DND-41 (cell line): ENCODE measurements at regions not wholly inside any gene's neighbourhood (a gene's known extent, or its start where the extent isn't known, plus 50 kb on each side); places are given as distances from the start of the nearest gene placed in this dataset.

Experiments
- ATAC-seq: fragments of 200-7000 bp; cut with Tn5 transposase; 3 replicates; pipeline ENCODE4 v1.9.1; 2021; ENCODE audit warnings: low read depth; ENCODE audit not compliant: insufficient read depth
- DNase-seq: peaks from one replicate; pipeline ENCODE4 v3.0.0-alpha.2; 2020
- H2AFZ ChIP-seq: 2 replicates; pipeline ENCODE4 v1.6.0; 2012; ENCODE audit warnings: low read depth, low read length
- H3K27ac ChIP-seq: 2 replicates; pipeline ENCODE4 v1.5.1; 2012; ENCODE audit warnings: low read length, inconsistent platforms
- H3K27me3 ChIP-seq: fragments of 200-600 bp; sonication (generic); 2 replicates; pipeline ENCODE4 v1.6.0; 2012; ENCODE audit warnings: low read length, mild to moderate bottlenecking, inconsistent platforms; ENCODE audit not compliant: insufficient read depth, poor library complexity
- H3K36me3 ChIP-seq: 2 replicates; pipeline ENCODE4 v1.5.1; 2012; ENCODE audit warnings: low read length, inconsistent platforms; ENCODE audit not compliant: insufficient read depth
- H3K4me1 ChIP-seq: 2 replicates; pipeline ENCODE4 v1.5.1; 2012; ENCODE audit warnings: mild to moderate bottlenecking, low read length; ENCODE audit not compliant: insufficient read depth
- H3K4me2 ChIP-seq: 2 replicates; pipeline ENCODE4 v1.6.0; 2012; ENCODE audit warnings: mild to moderate bottlenecking, moderate library complexity, low read length, inconsistent platforms; ENCODE audit not compliant: insufficient read depth
- H3K4me3 ChIP-seq, 2 experiments: fragments of 200-600 bp in 1 of 2; shearing (Covaris generic) in 1 of 2; 2 replicates each; pipeline ENCODE4 v1.5.1; 2012 to 2016; ENCODE audit warnings: inconsistent platforms in 2 of 2, low read length in 2 of 2, mild to moderate bottlenecking in 2 of 2, low read depth in 1 of 2, moderate library complexity in 1 of 2
- H3K79me2 ChIP-seq: 2 replicates; pipeline ENCODE4 v1.6.0; 2012; ENCODE audit warnings: low read length, inconsistent platforms; ENCODE audit not compliant: insufficient read depth
- H3K9ac ChIP-seq: 2 replicates; pipeline ENCODE4 v1.6.0; 2012; ENCODE audit warnings: low read depth, mild to moderate bottlenecking, inconsistent platforms, low read length, moderate library complexity
- H3K9me3 ChIP-seq: 2 replicates; pipeline ENCODE4 v1.5.1; 2012; ENCODE audit warnings: low read length, moderate library complexity, mild to moderate bottlenecking, inconsistent platforms; ENCODE audit not compliant: insufficient read depth, severe bottlenecking
- H4K20me1 ChIP-seq: 2 replicates; pipeline ENCODE4 v1.6.0; 2012; ENCODE audit warnings: low read length; ENCODE audit not compliant: insufficient read depth
- EZH2 ChIP-seq: IDR thresholded peaks from 3 replicates; pipeline ENCODE4 v1.6.1; 2012; ENCODE audit warnings: borderline replicate concordance, low read depth, mild to moderate bottlenecking, moderate library complexity, low read length, inconsistent platforms; ENCODE audit not compliant: severe bottlenecking
- TF ChIP-seq, protein P1 (sequence below): IDR thresholded peaks from 2 replicates; pipeline ENCODE4 v1.5.1; 2012; ENCODE audit warnings: borderline replicate concordance, low read length, moderate library complexity, mild to moderate bottlenecking; ENCODE audit not compliant: poor library complexity, severe bottlenecking; ENCODE audit errors: extremely low read depth

DNA sequence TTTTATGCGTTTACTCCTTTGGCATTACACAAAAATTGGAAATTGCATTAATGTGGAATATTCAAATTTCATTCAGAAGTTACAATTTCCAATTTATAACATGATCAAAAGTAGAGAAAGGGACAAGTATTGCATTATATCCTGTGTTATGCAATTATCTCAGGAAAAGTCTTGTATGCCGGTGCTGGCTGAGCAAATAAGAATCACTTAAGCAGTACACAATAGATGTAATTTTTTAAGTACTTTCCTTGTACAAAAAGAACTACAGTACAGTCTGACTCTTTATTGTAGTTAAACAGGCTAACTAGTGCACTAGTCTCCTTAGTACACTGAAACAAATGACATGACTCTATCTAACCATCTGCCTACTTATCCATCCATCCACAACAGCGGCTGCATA lies 493.2 kb upstream of the KCNMB2 start:
- Histone ChIP-seq H3K36me3 (no peaks in the 10 kb centered on the region), H2AFZ (no peak overlapping the region), H3K27ac (no peak overlapping the region), H3K27me3 (no peaks in the 10 kb centered on the region), H4K20me1 (no peaks in the 10 kb centered on the region), H3K9me3 (no peaks in the 10 kb centered on the region), H3K9ac (no peak overlapping the region), H3K4me2 (no peak overlapping the region), H3K79me2 (no peaks in the 10 kb centered on the region), H3K4me1 (no peaks in the 10 kb centered on the region), H3K4me3 (no peak overlapping the region)
- DNase-seq (no peak), ATAC-seq (no peak)
- no peak for TF ChIP-seq EZH2
- TF ChIP-seq, protein P1, sequence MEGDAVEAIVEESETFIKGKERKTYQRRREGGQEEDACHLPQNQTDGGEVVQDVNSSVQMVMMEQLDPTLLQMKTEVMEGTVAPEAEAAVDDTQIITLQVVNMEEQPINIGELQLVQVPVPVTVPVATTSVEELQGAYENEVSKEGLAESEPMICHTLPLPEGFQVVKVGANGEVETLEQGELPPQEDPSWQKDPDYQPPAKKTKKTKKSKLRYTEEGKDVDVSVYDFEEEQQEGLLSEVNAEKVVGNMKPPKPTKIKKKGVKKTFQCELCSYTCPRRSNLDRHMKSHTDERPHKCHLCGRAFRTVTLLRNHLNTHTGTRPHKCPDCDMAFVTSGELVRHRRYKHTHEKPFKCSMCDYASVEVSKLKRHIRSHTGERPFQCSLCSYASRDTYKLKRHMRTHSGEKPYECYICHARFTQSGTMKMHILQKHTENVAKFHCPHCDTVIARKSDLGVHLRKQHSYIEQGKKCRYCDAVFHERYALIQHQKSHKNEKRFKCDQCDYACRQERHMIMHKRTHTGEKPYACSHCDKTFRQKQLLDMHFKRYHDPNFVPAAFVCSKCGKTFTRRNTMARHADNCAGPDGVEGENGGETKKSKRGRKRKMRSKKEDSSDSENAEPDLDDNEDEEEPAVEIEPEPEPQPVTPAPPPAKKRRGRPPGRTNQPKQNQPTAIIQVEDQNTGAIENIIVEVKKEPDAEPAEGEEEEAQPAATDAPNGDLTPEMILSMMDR = no peak

DNA sequence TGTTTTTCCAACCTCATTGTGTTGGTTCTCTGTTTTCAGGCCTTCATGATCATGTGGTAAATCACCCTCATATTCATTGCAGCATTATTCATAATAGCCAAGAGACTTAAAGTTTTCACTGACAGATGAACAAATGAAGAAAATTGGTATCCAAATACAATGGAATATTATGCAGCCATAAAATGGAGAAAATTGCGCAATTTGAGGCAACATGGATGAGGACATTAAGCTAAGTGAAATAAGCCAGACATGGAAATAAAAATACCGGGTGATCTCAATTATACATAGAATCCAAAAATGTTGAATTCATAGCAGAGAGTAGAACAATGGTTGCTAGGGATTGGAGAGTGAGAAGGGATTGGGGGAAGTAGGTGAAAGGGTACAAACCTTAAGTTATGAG lies 491.9 kb upstream of the KCNMB2 start:
- Histone ChIP-seq H3K27me3 (no peaks in the 10 kb centered on the region), H3K4me1 (no peaks in the 10 kb centered on the region)
- no peak for ATAC-seq

DNA sequence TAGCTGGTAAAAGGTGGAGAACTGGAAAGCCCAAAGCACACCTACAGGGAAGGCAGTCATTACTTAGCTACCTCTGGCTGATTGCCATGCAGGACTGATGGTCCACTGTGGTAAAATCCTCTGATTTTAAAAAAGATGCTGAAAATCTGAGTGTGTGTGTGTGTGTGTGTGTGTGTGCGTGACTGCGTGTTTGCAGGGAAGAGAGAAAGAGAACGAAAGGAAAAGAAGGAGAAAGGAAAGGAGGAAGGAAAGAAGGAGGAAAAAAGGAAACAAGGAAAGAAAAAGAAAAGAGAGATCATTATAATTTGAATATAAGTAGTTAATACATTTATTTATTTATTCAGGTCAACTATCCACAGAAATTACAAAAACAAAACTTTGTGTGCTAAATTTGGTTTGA lies 488.7 kb upstream of the KCNMB2 start:
- ATAC-seq (no peak), DNase-seq (no peak)
- H2AFZ ChIP-seq = no peak overlapping the region
- no peaks in the 10 kb centered on the region for H3K27me3 ChIP-seq
- H3K4me2 ChIP-seq = no peak overlapping the region
- no peaks in the 10 kb centered on the region for H3K9me3 ChIP-seq
- H3K79me2 ChIP-seq = no peaks in the 10 kb centered on the region
- H3K9ac ChIP-seq = no peak overlapping the region
- TF ChIP-seq, protein P1 = no peak
- H3K27ac ChIP-seq = no peak overlapping the region
- H3K36me3 ChIP-seq = no peaks in the 10 kb centered on the region
- H4K20me1 ChIP-seq = no peaks in the 10 kb centered on the region
- no peaks in the 10 kb centered on the region for H3K4me1 ChIP-seq
- H3K4me3 ChIP-seq = no peak overlapping the region

More for the DNA sequence above, 491.9 kb upstream of the KCNMB2 start:
- Histone ChIP-seq H3K36me3 (no peaks in the 10 kb centered on the region), H3K9ac (no peak overlapping the region), H3K4me3 (no peak overlapping the region), H3K27ac (no peak overlapping the region), H3K4me2 (no peak overlapping the region), H3K79me2 (no peaks in the 10 kb centered on the region), H3K9me3 (no peaks in the 10 kb centered on the region), H2AFZ (no peak overlapping the region), H4K20me1 (no peaks in the 10 kb centered on the region)
- DNase-seq = no peak
- TF ChIP-seq, protein P1 = no peak
- no peak for TF ChIP-seq EZH2

DNA sequence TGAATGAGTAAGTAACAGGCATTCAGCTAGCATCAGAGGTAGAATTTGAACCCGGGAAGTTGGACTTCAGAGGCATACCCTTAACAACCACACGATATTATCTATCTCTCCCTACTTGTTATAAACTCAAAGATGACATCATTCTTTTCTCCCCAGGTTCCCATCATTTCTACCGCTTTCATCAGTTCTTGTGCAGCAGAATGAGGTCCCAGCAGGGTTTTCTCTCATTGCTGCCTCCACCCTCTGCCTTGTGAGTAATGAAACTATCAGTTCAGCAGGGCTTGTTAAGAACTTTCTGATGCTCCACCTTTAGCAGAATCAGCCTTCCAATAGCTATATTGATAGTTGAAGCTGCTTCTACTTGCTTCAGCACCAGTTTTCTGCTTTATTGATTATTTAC lies 487.5 kb upstream of the KCNMB2 start:
- Histone ChIP-seq H3K27me3 (no peaks in the 10 kb centered on the region), H4K20me1 (no peaks in the 10 kb centered on the region), H3K79me2 (no peaks in the 10 kb centered on the region), H3K4me2 (no peak overlapping the region), H3K9ac (no peak overlapping the region), H2AFZ (no peak overlapping the region), H3K4me3 (no peak overlapping the region), H3K36me3 (no peaks in the 10 kb centered on the region), H3K27ac (no peak overlapping the region), H3K4me1 (no peaks in the 10 kb centered on the region), H3K9me3 (no peaks in the 10 kb centered on the region)
- DNase-seq (no peak), ATAC-seq (no peak)
- no peak for TF ChIP-seq EZH2
- TF ChIP-seq, protein P1 = no peak
